Right lobe of liver (tissue), 4 donors: ENCODE measurements at regions not wholly inside any gene's neighbourhood (a gene's known extent, or its start where the extent isn't known, plus 50 kb on each side); places are given as distances from the start of the nearest gene placed in this dataset.

Experiments
- POLR2A ChIP-seq: fragments of 450-650 bp; IDR thresholded peaks from one replicate; pipeline ENCODE4 v1.6.1; 2017; ENCODE audit warnings: antibody characterized with exemption, mild to moderate bottlenecking
- TF ChIP-seq, protein P1 (sequence below), 4 donors: fragments of 200-600 bp in 3 of 4; fragments of 450-650 bp in 1 of 4; IDR thresholded peaks; one replicate each; pipeline versions ENCODE4 v1.5.1 to v1.8.0; 2016 to 2022; ENCODE audit warnings: antibody characterized with exemption in 4 of 4, mild to moderate bottlenecking in 2 of 4
- donor health status: DM: no; HTN: no; CAD: no.
- donor health status: DM: no; HTN: no; CAD: no.
- donor health status: DM: no; HTN: yes; CAD: no.

DNA sequence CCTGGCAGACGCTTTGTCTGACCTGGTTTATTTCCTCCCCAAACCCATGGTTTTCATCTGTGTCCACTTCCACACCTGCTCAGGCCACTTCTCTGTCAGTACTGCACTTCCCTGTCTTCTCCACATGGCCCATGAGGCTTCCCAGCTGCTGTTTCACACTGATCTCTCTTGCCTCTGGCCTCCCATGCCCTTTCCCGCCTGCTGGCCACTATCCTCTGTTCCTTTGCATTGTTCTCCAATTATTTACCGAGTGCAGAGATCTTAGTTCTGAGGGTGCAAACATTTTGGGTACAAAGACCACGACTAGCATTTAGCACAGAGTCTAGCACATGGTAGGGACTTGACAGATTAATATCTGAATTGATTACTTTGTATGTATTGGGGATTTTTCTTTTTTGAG, 174.8 kb upstream of the NPY2R start:
- TF ChIP-seq, protein P1, sequence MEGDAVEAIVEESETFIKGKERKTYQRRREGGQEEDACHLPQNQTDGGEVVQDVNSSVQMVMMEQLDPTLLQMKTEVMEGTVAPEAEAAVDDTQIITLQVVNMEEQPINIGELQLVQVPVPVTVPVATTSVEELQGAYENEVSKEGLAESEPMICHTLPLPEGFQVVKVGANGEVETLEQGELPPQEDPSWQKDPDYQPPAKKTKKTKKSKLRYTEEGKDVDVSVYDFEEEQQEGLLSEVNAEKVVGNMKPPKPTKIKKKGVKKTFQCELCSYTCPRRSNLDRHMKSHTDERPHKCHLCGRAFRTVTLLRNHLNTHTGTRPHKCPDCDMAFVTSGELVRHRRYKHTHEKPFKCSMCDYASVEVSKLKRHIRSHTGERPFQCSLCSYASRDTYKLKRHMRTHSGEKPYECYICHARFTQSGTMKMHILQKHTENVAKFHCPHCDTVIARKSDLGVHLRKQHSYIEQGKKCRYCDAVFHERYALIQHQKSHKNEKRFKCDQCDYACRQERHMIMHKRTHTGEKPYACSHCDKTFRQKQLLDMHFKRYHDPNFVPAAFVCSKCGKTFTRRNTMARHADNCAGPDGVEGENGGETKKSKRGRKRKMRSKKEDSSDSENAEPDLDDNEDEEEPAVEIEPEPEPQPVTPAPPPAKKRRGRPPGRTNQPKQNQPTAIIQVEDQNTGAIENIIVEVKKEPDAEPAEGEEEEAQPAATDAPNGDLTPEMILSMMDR (IDR thresholded peaks at IDR 0.05) = no peak
- no peak for TF ChIP-seq POLR2A
